ENCODE measurements at regions not wholly inside any gene's neighbourhood (a gene's known extent, or its start where the extent isn't known, plus 50 kb on each side); places are given as distances from the start of the nearest gene placed in this dataset.
"Not testable (repeated sequence)": the region's sequence is repeated elsewhere in the genome, so short reads cannot be mapped to it uniquely, and the experiment has no call there.

DNA sequence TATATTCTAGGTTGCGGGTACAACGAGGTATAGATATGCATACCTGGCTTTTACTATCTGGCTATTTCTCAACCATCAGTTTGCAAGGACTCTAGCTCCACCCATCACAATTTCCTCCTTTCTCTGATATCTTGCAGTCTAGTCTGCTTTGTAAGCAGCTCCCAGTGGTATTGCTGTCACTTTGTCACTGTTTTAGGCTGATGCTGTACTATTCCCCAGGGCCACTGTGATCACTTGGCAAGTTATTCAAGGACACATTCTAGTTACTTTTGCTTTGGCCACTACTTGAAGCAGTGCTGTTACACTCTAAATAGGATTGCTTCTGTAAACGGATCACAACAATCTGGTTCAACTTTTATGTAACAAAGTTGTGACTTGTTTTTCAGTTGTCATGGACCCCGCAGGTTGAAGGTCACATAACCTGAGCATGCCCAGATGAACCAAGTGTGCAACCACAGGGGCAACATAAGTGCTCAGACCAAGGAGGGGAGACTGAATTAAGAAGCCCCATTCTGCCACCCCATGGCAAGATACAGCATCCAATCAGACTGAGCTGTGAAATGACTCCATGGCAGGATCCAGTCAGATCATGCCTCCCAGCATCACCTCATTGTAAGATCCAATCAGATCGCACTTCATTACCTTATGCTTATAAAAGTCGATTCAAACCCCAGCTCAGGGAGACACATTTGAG is 588.4 kb upstream of the CITED2 start:
- no peak for TF ChIP-seq ZFX (IDR thresholded peaks at IDR 0.05; ENCODE audit: borderline replicate concordance)
- no peak for TF ChIP-seq CTCF (IDR thresholded peaks at IDR 0.05)
- H3K27ac ChIP-seq = peak overlapping the region; percentile 87

- TF ChIP-seq ZFX (IDR thresholded peaks at IDR 0.05; ENCODE audit: borderline replicate concordance) = no peak
- TF ChIP-seq CTCF (IDR thresholded peaks at IDR 0.05) = no peak
- H3K27ac ChIP-seq = peak overlapping the region; percentile 87
Measured at GRCh38 chr6:139961190-139961589, 586.7 kb upstream of the CITED2 start.

DNA sequence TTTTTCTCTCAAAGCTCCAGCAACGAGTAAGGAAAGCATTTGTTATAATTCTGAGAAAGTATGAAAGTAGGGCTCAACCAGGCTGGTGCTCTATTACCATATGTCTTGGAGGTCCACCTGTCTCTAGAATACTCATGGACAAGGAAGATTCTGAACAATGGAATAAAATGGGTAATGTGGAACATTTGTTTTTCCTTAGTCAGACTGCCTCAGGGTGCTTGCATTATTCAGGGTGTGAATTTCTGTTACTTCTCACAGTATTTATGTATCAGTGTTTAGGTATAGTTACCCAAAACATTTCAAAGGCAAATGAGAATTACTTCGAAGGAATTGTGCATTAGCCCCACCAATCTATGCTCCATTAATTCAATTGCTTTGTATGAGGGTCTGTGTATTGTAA is 586.2 kb upstream of the CITED2 start:
- peak overlapping the region; percentile 87 for H3K27ac ChIP-seq
- TF ChIP-seq ZFX (IDR thresholded peaks at IDR 0.05; ENCODE audit: borderline replicate concordance) = no peak
- no peak for TF ChIP-seq CTCF (IDR thresholded peaks at IDR 0.05)

DNA sequence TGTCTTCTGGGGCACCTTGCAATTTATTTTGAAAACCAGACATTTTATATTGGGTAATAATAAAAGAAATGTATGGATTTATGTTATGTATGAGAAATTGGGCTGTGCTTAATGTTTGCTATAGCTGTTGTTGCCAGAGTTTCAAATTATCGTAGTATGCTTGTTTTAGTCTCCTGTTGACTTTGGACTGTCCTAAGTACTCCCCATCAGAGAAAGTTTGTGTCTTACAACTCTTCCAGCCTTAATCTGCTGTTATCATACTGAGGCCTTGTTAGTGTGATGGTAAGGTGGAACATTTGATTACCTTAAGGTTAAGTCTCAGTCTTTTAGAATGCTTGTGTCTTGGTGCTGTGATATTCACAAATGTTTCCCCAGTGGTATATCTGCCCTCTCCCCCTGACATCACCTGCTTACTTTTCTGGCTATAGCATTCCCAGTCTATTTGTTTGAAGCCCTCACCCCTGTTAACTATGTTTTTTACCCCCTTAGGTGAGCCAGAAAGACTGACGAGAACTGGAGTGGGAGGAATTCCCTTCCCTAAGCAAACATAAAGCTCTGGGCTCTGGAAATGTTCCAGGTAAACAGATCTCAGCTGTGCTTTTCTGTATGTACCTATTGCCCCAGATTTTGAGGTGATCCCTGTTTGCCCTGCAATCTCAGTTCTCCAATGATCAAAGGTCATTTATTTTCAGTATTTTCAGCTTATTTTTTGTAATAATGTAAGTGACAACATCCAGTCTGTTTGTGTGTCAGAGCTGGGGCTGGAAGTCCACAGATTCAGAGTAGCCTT is 581.1 kb upstream of the CITED2 start:
- no peak for TF ChIP-seq ZFX (IDR thresholded peaks at IDR 0.05; ENCODE audit: borderline replicate concordance)
- no peak overlapping the region for H3K27ac ChIP-seq

- TF ChIP-seq ZFX (IDR thresholded peaks at IDR 0.05; ENCODE audit: borderline replicate concordance) (no peak), CTCF (IDR thresholded peaks at IDR 0.05) (no peak)
- H3K27ac ChIP-seq = no peak overlapping the region
Measured at GRCh38 chr6:139954463-139955071, 580.1 kb upstream of the CITED2 start.

- H3K27ac ChIP-seq = not testable (repeated sequence)
Measured at GRCh38 chr6:139953780-139954179, 579.3 kb upstream of the CITED2 start.

DNA sequence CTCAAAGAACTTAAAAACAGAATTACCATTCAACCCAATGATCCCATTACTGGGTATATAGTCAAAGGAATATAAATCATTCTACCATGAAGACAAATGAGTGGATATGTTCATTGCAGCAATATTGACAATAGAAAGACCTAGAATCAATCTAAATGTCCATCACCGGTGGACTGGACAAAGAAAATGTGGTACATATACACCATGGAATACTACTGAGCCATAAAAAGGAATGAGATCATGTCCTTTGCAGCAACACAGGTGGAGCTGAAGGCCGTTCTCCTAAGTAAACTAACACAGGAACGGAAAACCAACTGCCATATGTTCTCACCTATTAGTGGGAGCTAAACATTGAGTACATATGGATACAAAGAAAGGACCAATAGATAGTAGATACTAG is 576.7 kb upstream of the CITED2 start:
- TF ChIP-seq ZFX (IDR thresholded peaks at IDR 0.05; ENCODE audit: borderline replicate concordance) = no peak
- no peak for TF ChIP-seq CTCF (IDR thresholded peaks at IDR 0.05)
- no peak overlapping the region for H3K27ac ChIP-seq

GRCh38 chr6:139944976-139945375 is 570.5 kb upstream of the CITED2 start:
- H3K27ac ChIP-seq = no peak overlapping the region
- no peak for TF ChIP-seq CTCF (IDR thresholded peaks at IDR 0.05)
- TF ChIP-seq ZFX (IDR thresholded peaks at IDR 0.05; ENCODE audit: borderline replicate concordance) = no peak
